Lung microvascular endothelial cell (primary cell): ENCODE measurements at regions not wholly inside any gene's neighbourhood (a gene's known extent, or its start where the extent isn't known, plus 50 kb on each side); places are given as distances from the start of the nearest gene placed in this dataset.
A peak's percentile ranks its signal among the peaks of the same experiment; 100 is the strongest.
"Not testable (repeated sequence)": the region's sequence is repeated elsewhere in the genome, so short reads cannot be mapped to it uniquely, and the experiment has no call there.

ENCODE experiments used
- DNase-seq, 2 donors: peaks; one replicate each; pipeline versions ENCODE4 v3.0.0 to v3.0.0-alpha.2; 2010; ENCODE audit warnings: low read depth in 2 of 2

DNA sequence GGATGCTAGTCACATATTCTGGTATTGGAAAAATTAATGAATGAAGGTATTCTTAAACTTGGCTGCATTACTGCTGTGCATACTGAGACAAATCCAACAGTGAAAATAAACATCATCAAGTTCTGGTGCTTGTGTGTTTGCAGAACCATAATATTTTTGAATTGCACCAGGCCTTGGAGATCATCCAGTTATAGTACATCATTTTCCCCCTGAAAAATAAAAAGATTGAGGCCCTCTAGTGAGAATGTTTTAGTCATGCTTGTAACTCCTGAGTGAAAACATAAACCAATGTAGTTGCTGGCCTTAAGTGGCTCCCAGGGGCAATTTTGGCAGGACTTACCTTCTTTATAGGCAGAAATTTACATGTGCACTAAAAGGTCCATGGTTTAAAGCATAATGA, 218.8 kb upstream of the TMEM229A start:
- DNase-seq: no peak

DNA sequence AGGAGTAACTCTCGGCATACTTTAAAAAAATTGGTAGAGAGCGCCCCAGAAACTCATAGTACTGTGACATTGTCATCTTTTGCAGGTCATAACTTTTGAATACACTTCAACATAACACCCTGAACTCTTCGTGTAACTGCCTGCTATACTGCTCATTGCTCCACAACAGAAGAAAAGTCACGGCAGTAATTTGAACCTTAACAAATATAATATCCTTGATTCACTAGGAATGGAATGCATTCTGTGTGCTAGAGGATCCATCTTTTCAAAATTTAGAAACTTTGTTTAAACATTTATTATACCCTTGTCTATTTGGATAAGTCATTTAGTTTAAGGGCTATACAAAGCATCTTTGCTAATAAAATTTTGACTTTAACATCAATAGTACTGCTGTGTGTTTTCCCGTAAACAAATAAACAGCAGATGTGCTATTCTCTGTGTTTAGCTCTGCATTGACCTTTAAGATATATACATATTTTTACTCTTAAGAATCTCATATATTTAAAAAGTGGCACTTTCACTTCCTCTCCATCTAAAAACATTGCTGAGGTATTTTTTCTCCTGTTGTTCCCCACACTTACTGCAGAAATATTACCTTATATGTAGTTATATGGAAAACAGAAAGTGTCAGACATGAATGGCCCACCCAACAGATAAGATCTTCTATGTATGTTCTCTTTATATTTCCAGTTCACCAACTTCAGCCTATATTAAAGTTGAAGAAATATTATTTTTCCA, 217.6 kb upstream of the TMEM229A start:
- DNase-seq: no peak

GRCh38 chr7:124247691-124248090, 214.8 kb upstream of the TMEM229A start:
- DNase-seq: no peak

- peak in 1 of 2 donors; percentile 44 for DNase-seq
Measured at GRCh38 chr7:124246262-124246863, 213.5 kb upstream of the TMEM229A start.

DNA sequence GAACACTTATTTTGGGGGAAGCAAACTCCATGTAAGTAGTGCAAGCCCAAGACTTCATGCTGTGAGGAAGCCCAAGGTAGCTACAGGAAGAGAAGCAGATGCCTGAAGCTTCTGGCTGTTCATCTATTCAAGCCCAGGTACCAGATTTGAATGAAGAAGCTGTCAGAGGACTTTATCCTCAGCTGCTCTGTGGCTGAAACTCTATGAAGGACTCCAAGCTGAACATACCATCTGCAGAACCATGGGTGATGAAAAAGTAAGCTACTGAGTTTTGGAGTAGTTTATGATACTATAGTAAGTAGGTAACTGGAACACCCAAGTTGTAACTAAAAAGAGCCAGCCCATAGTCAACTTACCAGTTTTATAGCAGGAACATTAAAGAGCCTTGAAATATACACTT, 211.6 kb upstream of the TMEM229A start:
- not testable (repeated sequence) for DNase-seq

DNA sequence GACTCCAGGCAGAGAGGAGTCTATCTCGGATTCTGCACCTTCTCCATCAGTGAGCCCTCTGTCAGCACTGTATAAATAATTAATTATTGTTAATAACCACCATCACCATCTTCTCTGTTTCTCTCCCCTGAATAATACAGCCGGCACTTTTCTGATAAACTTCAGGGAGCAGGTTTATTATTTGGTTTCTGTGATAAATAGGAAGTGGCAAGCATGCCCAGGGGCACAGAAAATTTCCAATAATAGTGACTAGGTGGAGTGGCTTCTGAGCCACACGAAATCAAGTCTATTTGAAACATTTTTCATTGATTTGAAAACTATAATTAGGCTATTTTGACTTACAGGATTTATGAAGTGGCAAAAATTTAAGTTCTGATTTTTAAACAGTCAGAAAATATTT, 186.8 kb upstream of the TMEM229A start:
- no peak for DNase-seq

GRCh38 chr7:124208642-124209041, 175.8 kb upstream of the TMEM229A start:
- DNase-seq: no peak

GRCh38 chr7:124208173-124208572, 175.3 kb upstream of the TMEM229A start:
- no peak for DNase-seq

GRCh38 chr7:124205526-124205925, 172.7 kb upstream of the TMEM229A start:
- DNase-seq: peak in 1 of 2 donors; percentile 51

- no peak for DNase-seq
Measured at GRCh38 chr7:124202546-124202945, 169.7 kb upstream of the TMEM229A start.

DNA sequence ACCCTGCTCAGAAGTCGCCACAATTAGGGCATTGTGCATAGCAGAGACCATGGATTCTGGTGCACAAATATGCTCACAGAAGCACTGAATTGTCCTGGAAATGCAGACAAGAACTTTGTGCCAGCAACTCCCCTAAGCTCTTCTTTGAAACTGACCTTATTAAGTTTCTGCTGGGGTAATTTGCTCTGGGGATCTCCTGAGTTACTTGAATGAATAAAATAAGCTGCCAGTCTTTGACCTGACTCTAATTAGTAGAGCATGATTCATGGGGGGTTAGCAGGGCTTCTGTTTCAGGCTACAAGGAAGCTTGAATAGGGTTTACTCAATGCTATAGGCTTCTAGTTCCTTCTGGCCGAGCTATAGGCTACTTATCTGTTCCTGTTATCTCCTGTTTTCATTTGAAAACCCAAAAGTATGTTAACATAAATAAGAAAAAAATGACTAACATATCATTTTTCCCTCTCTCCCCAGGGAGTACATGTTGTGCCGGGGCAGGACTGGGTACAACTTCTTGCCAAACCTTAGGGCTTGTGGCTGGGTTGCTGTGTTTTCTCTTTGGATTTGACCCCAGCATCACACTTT, 169.0 kb upstream of the TMEM229A start:
- no peak for DNase-seq

DNA sequence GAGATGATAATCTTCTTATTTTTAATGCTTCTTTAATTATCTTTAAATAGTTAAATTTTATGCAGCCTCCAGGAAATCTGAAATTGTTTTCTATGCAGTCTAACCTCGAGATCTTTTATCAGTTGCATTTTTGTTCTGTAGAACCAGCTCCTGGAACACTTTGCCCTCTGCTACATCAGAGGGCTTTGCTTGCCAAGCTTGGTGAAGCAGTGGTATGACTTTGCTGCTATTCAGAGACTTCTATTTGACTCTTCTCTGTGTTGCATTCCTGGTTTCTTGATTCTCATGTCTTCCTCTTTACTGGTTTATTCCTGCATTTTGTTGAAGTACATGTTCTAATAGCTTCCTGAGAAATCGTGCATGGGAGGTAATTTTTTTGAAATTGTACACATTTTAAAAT, 163.7 kb upstream of the TMEM229A start:
- DNase-seq: no peak

GRCh38 chr7:124192885-124193284, 160.0 kb upstream of the TMEM229A start:
- no peak for DNase-seq

GRCh38 chr7:124191713-124192112, 158.8 kb upstream of the TMEM229A start:
- DNase-seq: no peak

DNA sequence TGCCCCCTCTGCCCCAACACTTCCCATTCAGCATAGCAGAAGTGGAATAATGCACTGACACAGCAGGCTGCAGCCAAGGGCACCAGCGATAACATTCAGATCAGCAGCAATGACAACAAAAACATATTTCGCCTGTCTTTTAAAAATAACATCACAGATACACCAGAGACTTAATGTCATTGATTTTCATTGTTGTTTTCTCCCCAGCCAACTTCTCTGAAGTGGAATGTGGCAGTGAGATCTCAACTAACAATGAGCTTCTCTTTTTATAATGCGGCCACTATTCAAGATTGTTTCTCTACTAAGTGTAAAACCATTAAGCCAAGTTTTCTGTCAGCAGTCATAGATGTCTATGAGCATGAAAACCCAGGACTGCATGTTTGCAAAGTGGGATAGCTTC, 158.2 kb upstream of the TMEM229A start:
- no peak for DNase-seq

GRCh38 chr7:124188576-124188975, 155.7 kb upstream of the TMEM229A start:
- DNase-seq: no peak

DNA sequence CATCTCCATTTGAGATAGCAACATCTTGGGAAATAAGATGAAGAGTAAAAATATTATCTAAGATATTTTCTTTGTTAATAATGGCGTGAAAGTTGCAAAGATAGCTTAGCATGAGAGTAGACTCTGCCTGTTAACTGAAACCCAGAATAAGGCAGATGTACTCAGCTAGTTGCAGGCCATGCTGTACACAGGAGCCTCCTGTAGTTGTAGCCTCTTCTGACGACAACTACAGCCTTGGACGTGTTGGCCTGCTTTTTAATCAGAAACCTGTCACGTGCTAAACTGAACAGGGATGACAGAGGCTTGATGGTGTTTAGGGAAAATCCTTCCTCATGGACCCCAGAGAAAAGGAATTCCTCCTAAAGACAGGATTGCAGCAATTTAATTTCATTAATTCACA, 155.1 kb upstream of the TMEM229A start:
- no peak for DNase-seq

DNA sequence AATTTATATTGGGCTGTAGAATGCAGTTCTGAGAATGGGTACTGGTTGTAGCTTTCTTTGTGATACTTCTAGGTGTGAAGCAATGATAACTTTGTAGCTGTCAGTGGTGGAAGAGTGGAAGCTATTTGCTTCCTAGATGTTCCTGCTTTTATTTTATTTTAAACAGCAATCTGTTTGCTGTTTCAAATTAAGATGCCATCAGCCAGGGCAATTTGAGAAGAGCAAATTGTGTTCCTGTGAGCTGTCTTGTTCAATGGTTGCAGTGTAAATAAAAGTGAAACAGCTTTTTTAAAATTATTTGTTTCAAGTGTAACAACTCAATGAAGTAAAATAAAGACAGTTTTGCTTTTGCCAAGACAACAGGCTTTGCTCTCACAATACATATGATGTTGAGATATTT, 150.8 kb upstream of the TMEM229A start:
- no peak for DNase-seq

GRCh38 chr7:124179641-124180040, 146.8 kb upstream of the TMEM229A start:
- no peak for DNase-seq

GRCh38 chr7:124177891-124178290, 145.0 kb upstream of the TMEM229A start:
- DNase-seq: no peak

GRCh38 chr7:124171812-124172211, 138.9 kb upstream of the TMEM229A start:
- DNase-seq: not testable (repeated sequence)

DNA sequence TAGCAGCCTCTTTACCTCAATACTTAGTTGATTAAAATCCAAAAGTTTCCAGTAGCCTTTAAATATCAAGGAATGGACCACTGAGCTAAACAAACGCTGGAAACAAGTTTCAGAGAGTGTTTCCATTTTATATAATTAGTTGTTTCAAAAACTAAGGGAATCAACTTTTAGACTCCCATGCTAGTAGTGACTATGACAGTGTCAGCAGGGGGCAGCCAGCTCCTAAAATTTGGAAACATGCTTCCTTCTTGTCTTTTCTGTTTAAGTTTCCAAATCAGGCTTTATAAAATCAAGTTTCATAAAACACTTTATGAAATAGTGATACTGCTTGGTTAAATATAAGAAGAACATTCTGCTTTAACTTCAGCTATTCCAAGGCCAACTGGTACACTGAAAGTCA, 138.2 kb upstream of the TMEM229A start:
- DNase-seq: peak; percentile 23 to 30

- DNase-seq: no peak
Measured at GRCh38 chr7:124168616-124169015, 135.7 kb upstream of the TMEM229A start.
